GM12878 (cell line): ENCODE measurements at regions not wholly inside any gene's neighbourhood (a gene's known extent, or its start where the extent isn't known, plus 50 kb on each side); places are given as distances from the start of the nearest gene placed in this dataset.

ENCODE experiments used
- ATAC-seq: fragments of 200-7000 bp; cut with Tn5 transposase; 3 replicates; pipeline ENCODE4 v1.9.1; 2020; ENCODE audit warnings: mild to moderate bottlenecking, moderate library complexity
- BruUV-seq: library from RNA; stranded (reverse); fragments of 400-500 nt; replicated peaks from 2 replicates; lab custom pipeline; 2021; lab: Mats Ljungman, UMichigan
- CTCF ChIA-PET: fragments of 300-600 bp; sonication (Branson Sonifier 250); formaldehyde crosslinking; extraction: SDS; loops from one replicate; lab custom pipeline; 2021; ENCODE audit warnings: inconsistent platforms; lab: Yijun Ruan, JAX
- POLR2A ChIA-PET: fragments of 350-600 bp; formaldehyde crosslinking; extraction: SDS; loops from one replicate; lab custom pipeline; 2021; ENCODE audit warnings: inconsistent platforms; lab: Charles Lee
- RAD21 ChIA-PET: fragments of 300-600 bp; sonication (Branson Sonifier 250); formaldehyde crosslinking; loops from one replicate; lab custom pipeline; 2023; ENCODE audit warnings: antibody characterized with exemption; ENCODE audit not compliant: unreplicated experiment; lab: Charles Lee
- SMC1A ChIA-PET: fragments of 300-600 bp; sonication (Branson Sonifier 250); formaldehyde crosslinking; loops from one replicate; lab custom pipeline; 2023; ENCODE audit not compliant: unreplicated experiment, uncharacterized antibody; lab: Charles Lee
- DNase-seq: peaks from one replicate; pipeline ENCODE4 v3.0.0-alpha.2; 2011; ENCODE audit warnings: low read depth, low spot score
- FAIRE-seq: peaks from 3 replicates; lab custom pipeline; 2011; peaks lifted over from hg19 to GRCh38; lab: Jason Lieb, UNC
- H2AFZ ChIP-seq: 2 replicates; pipeline ENCODE4 v1.6.0; 2011; ENCODE audit warnings: low read depth, low read length, control low read depth; ENCODE audit not compliant: control insufficient read depth
- H3K27ac ChIP-seq: 2 replicates; pipeline ENCODE4 v1.5.1; 2011; ENCODE audit warnings: control low read depth; ENCODE audit not compliant: control insufficient read depth, insufficient read depth
- H3K27me3 ChIP-seq, 2 experiments: replicated peaks in 1 of 2; 2 replicates each; pipeline versions ENCODE4 v1.6.0 to v1.6.1; 2011; ENCODE audit warnings: low read length in 1 of 2; ENCODE audit not compliant: control insufficient read depth in 2 of 2, insufficient read depth in 2 of 2
- H3K36me3 ChIP-seq, 2 experiments: 2 replicates each; pipeline ENCODE4 v1.5.1; 2011; ENCODE audit warnings: low read length in 1 of 2; ENCODE audit not compliant: control insufficient read depth in 2 of 2, insufficient read depth in 2 of 2
- H3K4me1 ChIP-seq: 2 replicates; pipeline ENCODE4 v1.6.1; 2011; ENCODE audit warnings: mild to moderate bottlenecking, low read length, moderate library complexity, mixed read lengths; ENCODE audit not compliant: control insufficient read depth, insufficient read depth
- H3K4me2 ChIP-seq: 2 replicates; pipeline ENCODE4 v1.6.0; 2011; ENCODE audit warnings: control low read depth; ENCODE audit not compliant: control insufficient read depth, insufficient read depth
- H3K4me3 ChIP-seq: fragments of 200-600 bp; sonication (generic); 2 replicates; pipeline ENCODE4 v1.5.1; 2016
- H3K79me2 ChIP-seq: 2 replicates; pipeline ENCODE4 v1.6.0; 2011; ENCODE audit warnings: low read length; ENCODE audit not compliant: control insufficient read depth, insufficient read depth
- H3K9ac ChIP-seq: 2 replicates; pipeline ENCODE4 v1.8.0; 2011; ENCODE audit warnings: low read length, control low read depth, mixed read lengths; ENCODE audit not compliant: control insufficient read depth, insufficient read depth
- H3K9me3 ChIP-seq: replicated peaks from 3 replicates; pipeline ENCODE4 v1.5.1; 2011; ENCODE audit warnings: mild to moderate bottlenecking, low read length; ENCODE audit not compliant: control insufficient read depth, insufficient read depth
- H4K20me1 ChIP-seq: 2 replicates; pipeline ENCODE4 v1.6.0; 2011; ENCODE audit not compliant: control insufficient read depth, insufficient read depth
- CEBPB ChIP-seq, 2 experiments: fragments of 150-350 bp in 1 of 2; IDR thresholded peaks; 2 replicates each; pipeline ENCODE4 v1.6.1; 2012 to 2014; ENCODE audit warnings: low read depth in 2 of 2, low read length in 2 of 2, borderline replicate concordance in 1 of 2, inconsistent platforms in 1 of 2
- RELB ChIP-seq: fragments of 450-650 bp; IDR thresholded peaks from 2 replicates; pipeline ENCODE4 v1.6.1; 2017; ENCODE audit warnings: low read depth, mild to moderate bottlenecking, moderate library complexity
- ZBED1 ChIP-seq: IDR thresholded peaks from 2 replicates; pipeline ENCODE4 v1.6.1; 2016; ENCODE audit warnings: borderline replicate concordance
- ZNF622 ChIP-seq: fragments of 450-650 bp; IDR thresholded peaks from 2 replicates; pipeline ENCODE4 v1.6.1; 2017; ENCODE audit warnings: mild to moderate bottlenecking, inconsistent platforms
- WGBS: methylation state at CpG from one replicate; pipeline ENCODE4 v1.1.6; 2016; ENCODE audit warnings: low lambda C conversion rate; ENCODE audit not compliant: insufficient replicate concordance, insufficient coverage; ENCODE audit errors: missing lambda C conversion rate; 5-methylcytosine and 5-hydroxymethylcytosine counted together
- in situ Hi-C: fragments of 300-500 bp; cut with MboI; formaldehyde crosslinking; loops from 9 replicates; pipeline ENCODE4 v1.14.3; 2018; ENCODE audit warnings: mixed read lengths
- intact Hi-C: fragments of 100-400 bp; cut with micrococcal nuclease; formaldehyde crosslinking; loops from one replicate; pipeline ENCODE4 v1.14.2; 2022; ENCODE audit not compliant: unreplicated experiment
- TF ChIP-seq, protein P1 (sequence below): fragments of 450-650 bp; IDR thresholded peaks from 2 replicates; pipeline ENCODE4 v1.6.1; 2017; ENCODE audit warnings: mild to moderate bottlenecking, moderate library complexity

DNA sequence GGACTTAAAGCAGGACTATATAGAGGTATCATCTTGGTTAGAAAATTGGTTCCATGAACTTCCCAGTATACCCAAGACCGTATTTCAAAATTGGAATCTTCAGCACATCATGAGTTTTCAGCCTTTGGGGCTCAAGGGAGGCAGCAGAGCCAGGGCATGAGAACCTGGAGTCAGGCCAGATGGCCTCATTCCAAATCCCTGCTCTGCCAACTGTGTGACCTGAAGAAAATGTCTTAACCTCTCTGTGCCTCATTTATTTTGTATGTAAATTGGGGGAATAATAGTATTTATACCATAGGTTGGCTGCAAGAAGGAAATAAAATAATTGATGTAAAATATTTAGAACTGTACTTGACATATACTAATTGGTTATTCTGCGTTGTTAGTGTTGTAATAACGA, 987.6 kb downstream of the TBC1D22A start (continued):
- no peak for TF ChIP-seq CEBPB (IDR thresholded peaks at IDR 0.05; ENCODE audit: borderline replicate concordance in 1 of 2, low read depth in 2 of 2, low read length in 2 of 2)
- no peak for TF ChIP-seq ZNF622
- TF ChIP-seq, all 136 proteins: peak for 0

DNA sequence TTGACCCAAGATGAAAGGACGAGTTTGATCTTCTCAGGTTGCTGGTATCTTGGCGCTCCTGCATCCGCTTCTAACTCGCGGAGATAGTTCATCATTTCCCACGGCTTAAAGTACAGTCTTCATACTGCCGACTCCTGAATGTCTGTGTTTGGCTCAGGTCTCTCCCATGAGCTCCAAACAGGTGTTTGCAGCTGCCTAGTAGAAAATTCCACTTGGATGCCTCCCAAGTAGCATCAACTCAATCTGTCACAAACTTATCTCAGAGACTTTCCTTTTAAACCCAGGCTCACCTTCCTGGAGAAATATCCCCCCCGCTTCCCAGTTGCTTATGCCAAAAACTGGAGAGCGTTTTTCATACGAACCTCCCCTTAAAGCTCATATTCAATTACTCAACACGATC, 986.5 kb downstream of the TBC1D22A start:
- no peak overlapping the region for H3K4me3 ChIP-seq
- WGBS: 40% methylated on average over 11 of the region's 11 CpGs
- no peak overlapping the region for H3K27ac ChIP-seq
- BruUV-seq: no TSS peak
- no peaks in the 10 kb centered on the region for H3K27me3 ChIP-seq
- no peaks in the 10 kb centered on the region for H4K20me1 ChIP-seq
- H3K4me2 ChIP-seq: no peak overlapping the region
- DNase-seq: no peak
- H3K9me3 ChIP-seq: no peaks in the 10 kb centered on the region
- no peak for ATAC-seq
- in situ Hi-C loops: no loop called here
- intact Hi-C loops: no loop called here
- CTCF ChIA-PET: no interaction called here
- POLR2A ChIA-PET: no interaction called here
- TF ChIP-seq RELB (no peak), ZBED1 (no peak)
- TF ChIP-seq, protein P1, sequence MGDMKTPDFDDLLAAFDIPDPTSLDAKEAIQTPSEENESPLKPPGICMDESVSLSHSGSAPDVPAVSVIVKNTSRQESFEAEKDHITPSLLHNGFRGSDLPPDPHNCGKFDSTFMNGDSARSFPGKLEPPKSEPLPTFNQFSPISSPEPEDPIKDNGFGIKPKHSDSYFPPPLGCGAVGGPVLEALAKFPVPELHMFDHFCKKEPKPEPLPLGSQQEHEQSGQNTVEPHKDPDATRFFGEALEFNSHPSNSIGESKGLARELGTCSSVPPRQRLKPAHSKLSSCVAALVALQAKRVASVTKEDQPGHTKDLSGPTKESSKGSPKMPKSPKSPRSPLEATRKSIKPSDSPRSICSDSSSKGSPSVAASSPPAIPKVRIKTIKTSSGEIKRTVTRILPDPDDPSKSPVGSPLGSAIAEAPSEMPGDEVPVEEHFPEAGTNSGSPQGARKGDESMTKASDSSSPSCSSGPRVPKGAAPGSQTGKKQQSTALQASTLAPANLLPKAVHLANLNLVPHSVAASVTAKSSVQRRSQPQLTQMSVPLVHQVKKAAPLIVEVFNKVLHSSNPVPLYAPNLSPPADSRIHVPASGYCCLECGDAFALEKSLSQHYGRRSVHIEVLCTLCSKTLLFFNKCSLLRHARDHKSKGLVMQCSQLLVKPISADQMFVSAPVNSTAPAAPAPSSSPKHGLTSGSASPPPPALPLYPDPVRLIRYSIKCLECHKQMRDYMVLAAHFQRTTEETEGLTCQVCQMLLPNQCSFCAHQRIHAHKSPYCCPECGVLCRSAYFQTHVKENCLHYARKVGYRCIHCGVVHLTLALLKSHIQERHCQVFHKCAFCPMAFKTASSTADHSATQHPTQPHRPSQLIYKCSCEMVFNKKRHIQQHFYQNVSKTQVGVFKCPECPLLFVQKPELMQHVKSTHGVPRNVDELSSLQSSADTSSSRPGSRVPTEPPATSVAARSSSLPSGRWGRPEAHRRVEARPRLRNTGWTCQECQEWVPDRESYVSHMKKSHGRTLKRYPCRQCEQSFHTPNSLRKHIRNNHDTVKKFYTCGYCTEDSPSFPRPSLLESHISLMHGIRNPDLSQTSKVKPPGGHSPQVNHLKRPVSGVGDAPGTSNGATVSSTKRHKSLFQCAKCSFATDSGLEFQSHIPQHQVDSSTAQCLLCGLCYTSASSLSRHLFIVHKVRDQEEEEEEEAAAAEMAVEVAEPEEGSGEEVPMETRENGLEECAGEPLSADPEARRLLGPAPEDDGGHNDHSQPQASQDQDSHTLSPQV: no peak
- TF ChIP-seq, all 136 proteins: peak for 0
- H3K79me2 ChIP-seq: no peaks in the 10 kb centered on the region
- no peak for FAIRE-seq
- H3K4me1 ChIP-seq: no peaks in the 10 kb centered on the region
- H3K9ac ChIP-seq: no peak overlapping the region
- H3K36me3 ChIP-seq: no peaks in the 10 kb centered on the region
- ChIA-PET SMC1A (no interaction called here), RAD21 (no interaction called here)
- H2AFZ ChIP-seq: no peak overlapping the region
